C4-2B (cell line): ENCODE measurements at regions not wholly inside any gene's neighbourhood (a gene's known extent, or its start where the extent isn't known, plus 50 kb on each side); places are given as distances from the start of the nearest gene placed in this dataset.

Experiments used
- CTCF ChIP-seq: fragments of 450-650 bp; conservative IDR thresholded peaks from 2 replicates; pipeline ENCODE4 v1.5.1; 2017; ENCODE audit warnings: mild to moderate bottlenecking
- ZFX ChIP-seq: fragments of 450-650 bp; IDR thresholded peaks from 2 replicates; pipeline ENCODE4 v1.6.1; 2017

GRCh38 chr14:62125793-62126192 lies 363.6 kb downstream of the SNAPC1 start:
- TF ChIP-seq CTCF (no peak), ZFX (no peak)
